ENCODE measurements at regions not wholly inside any gene's neighbourhood (a gene's known extent, or its start where the extent isn't known, plus 50 kb on each side); places are given as distances from the start of the nearest gene placed in this dataset.

DNA sequence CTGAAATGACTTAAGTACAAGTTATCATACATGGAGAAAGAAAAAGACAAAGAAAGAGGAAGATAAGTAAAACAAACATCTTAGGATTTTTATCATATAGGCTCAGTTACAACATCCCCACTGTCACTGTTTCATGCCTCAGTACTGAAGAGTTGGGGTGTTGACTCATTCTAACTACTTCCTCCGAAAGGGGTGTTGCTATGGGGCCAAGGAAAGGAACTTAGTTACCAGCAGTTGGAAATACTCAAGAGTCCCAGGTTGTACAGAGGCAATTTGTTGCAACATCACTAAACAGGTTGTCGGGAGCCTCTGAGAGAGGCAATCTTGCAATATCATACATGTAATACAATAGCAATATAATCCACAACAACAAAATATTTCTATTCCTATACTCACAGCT is 1264.7 kb downstream of the PCDH7 start:
- TF ChIP-seq RAD21 (IDR thresholded peaks at IDR 0.05; ENCODE audit: low read depth) (no peak), EP300 (IDR thresholded peaks at IDR 0.05; ENCODE audit: borderline replicate concordance) (no peak), YY1 (IDR thresholded peaks at IDR 0.05; ENCODE audit: low read depth) (no peak), CEBPB (IDR thresholded peaks at IDR 0.05) (no peak), FOXM1 (IDR thresholded peaks at IDR 0.05; ENCODE audit: borderline replicate concordance, low read depth) (no peak), TAF1 (IDR thresholded peaks at IDR 0.05; ENCODE audit: low read depth) (no peak), ZBTB7A (IDR thresholded peaks at IDR 0.05; ENCODE audit: low read depth) (no peak), NFIC (IDR thresholded peaks at IDR 0.05) (no peak), TEAD4 (IDR thresholded peaks at IDR 0.05) (no peak), EGR1 (IDR thresholded peaks at IDR 0.05) (no peak), CREB1 (IDR thresholded peaks at IDR 0.05; ENCODE audit: low read depth) (no peak), REST (IDR thresholded peaks at IDR 0.05; ENCODE audit: low read depth) (no peak), TCF12 (IDR thresholded peaks at IDR 0.05; ENCODE audit: low read depth) (no peak)
- TF ChIP-seq, protein P1, sequence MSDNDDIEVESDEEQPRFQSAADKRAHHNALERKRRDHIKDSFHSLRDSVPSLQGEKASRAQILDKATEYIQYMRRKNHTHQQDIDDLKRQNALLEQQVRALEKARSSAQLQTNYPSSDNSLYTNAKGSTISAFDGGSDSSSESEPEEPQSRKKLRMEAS (IDR thresholded peaks at IDR 0.05): no peak
- TF ChIP-seq, protein P2, sequence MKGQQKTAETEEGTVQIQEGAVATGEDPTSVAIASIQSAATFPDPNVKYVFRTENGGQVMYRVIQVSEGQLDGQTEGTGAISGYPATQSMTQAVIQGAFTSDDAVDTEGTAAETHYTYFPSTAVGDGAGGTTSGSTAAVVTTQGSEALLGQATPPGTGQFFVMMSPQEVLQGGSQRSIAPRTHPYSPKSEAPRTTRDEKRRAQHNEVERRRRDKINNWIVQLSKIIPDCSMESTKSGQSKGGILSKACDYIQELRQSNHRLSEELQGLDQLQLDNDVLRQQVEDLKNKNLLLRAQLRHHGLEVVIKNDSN (IDR thresholded peaks at IDR 0.05): no peak

GRCh38 chr4:31995943-31996901 is 1276.1 kb downstream of the PCDH7 start:
- TF ChIP-seq NFIC (IDR thresholded peaks at IDR 0.05) (no peak), RAD21 (IDR thresholded peaks at IDR 0.05; ENCODE audit: low read depth) (no peak), TAF1 (IDR thresholded peaks at IDR 0.05; ENCODE audit: low read depth) (no peak), TEAD4 (IDR thresholded peaks at IDR 0.05) (no peak), CEBPB (IDR thresholded peaks at IDR 0.05) (no peak), CREB1 (IDR thresholded peaks at IDR 0.05; ENCODE audit: low read depth) (no peak), EGR1 (IDR thresholded peaks at IDR 0.05) (no peak)
- TF ChIP-seq, protein P1 (IDR thresholded peaks at IDR 0.05): no peak

- TF ChIP-seq FOXM1 (IDR thresholded peaks at IDR 0.05; ENCODE audit: borderline replicate concordance, low read depth): no peak
- TF ChIP-seq CEBPB (IDR thresholded peaks at IDR 0.05): no peak
- TF ChIP-seq, protein P1 (IDR thresholded peaks at IDR 0.05): no peak
- TF ChIP-seq CREB1 (IDR thresholded peaks at IDR 0.05; ENCODE audit: low read depth): no peak
- TF ChIP-seq EP300 (IDR thresholded peaks at IDR 0.05; ENCODE audit: borderline replicate concordance): no peak
- no peak for TF ChIP-seq YY1 (IDR thresholded peaks at IDR 0.05; ENCODE audit: low read depth)
- no peak for TF ChIP-seq RAD21 (IDR thresholded peaks at IDR 0.05; ENCODE audit: low read depth)
- TF ChIP-seq REST (IDR thresholded peaks at IDR 0.05; ENCODE audit: low read depth): no peak
- TF ChIP-seq, protein P2 (IDR thresholded peaks at IDR 0.05): no peak
- no peak for TF ChIP-seq ZBTB7A (IDR thresholded peaks at IDR 0.05; ENCODE audit: low read depth)
- no peak for TF ChIP-seq NFIC (IDR thresholded peaks at IDR 0.05)
- TF ChIP-seq TEAD4 (IDR thresholded peaks at IDR 0.05): no peak
- no peak for TF ChIP-seq TCF12 (IDR thresholded peaks at IDR 0.05; ENCODE audit: low read depth)
- TF ChIP-seq EGR1 (IDR thresholded peaks at IDR 0.05): no peak
- TF ChIP-seq TAF1 (IDR thresholded peaks at IDR 0.05; ENCODE audit: low read depth): no peak
Measured at GRCh38 chr4:31998807-31999206, 1278.6 kb downstream of the PCDH7 start.

DNA sequence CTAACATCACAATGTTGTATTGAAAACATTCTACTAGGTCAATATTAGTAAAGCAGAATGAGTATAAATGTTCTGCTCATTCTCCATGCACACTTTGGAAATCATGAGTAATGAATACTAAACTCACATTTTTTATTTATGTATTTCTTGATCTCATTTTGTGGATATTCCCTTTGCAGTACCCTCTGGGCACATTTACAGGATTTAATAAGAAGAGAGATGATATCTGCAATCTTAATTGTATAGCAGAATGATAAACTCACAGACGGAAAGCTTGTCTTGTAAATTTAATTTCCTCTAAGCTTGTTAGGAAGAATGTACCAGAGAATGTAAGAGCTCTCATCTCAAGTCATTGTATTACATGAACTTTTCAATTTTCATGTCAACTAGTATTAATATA is 1279.7 kb downstream of the PCDH7 start:
- TF ChIP-seq ZBTB7A (IDR thresholded peaks at IDR 0.05; ENCODE audit: low read depth) (no peak), YY1 (IDR thresholded peaks at IDR 0.05; ENCODE audit: low read depth) (no peak), EP300 (IDR thresholded peaks at IDR 0.05; ENCODE audit: borderline replicate concordance) (no peak), NFIC (IDR thresholded peaks at IDR 0.05) (no peak), RAD21 (IDR thresholded peaks at IDR 0.05; ENCODE audit: low read depth) (no peak)

DNA sequence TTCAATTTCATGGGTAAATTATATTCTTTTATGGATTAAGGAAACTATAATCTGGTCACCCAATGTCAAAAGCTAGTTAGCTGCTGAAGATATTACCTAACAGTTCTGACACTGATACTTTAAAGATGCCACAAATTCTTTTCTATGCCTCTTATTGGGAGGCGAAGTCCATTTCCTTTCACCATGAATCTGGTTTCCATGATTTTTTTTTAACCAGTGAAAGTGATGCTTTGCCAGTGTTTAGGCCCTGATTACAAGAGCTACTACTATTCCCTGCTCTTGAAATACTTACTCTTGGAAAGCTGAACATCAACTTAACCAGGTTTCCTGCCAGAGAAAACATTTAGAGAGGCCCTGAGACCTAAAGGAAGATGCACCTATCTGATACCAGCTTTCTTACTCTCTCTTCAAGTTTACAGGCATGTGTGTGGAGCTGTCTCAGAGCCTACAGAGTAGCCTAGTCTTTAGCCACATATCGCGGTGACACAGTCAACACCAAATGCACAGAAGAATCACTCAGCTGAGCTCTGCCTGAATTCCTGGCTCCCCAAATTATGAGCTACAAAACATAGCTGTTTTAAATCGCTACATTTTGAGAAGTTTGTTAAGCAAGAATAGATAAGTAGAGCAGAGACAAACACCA is 1280.8 kb downstream of the PCDH7 start:
- no peak for TF ChIP-seq CEBPB (IDR thresholded peaks at IDR 0.05)
- TF ChIP-seq FOXM1 (IDR thresholded peaks at IDR 0.05; ENCODE audit: borderline replicate concordance, low read depth): no peak
- no peak for TF ChIP-seq TEAD4 (IDR thresholded peaks at IDR 0.05)
- TF ChIP-seq EGR1 (IDR thresholded peaks at IDR 0.05): no peak
- no peak for TF ChIP-seq ZBTB7A (IDR thresholded peaks at IDR 0.05; ENCODE audit: low read depth)
- TF ChIP-seq TAF1 (IDR thresholded peaks at IDR 0.05; ENCODE audit: low read depth): no peak
- no peak for TF ChIP-seq RAD21 (IDR thresholded peaks at IDR 0.05; ENCODE audit: low read depth)
- TF ChIP-seq TCF12 (IDR thresholded peaks at IDR 0.05; ENCODE audit: low read depth): no peak
- TF ChIP-seq, protein P1 (IDR thresholded peaks at IDR 0.05): no peak
- no peak for TF ChIP-seq CREB1 (IDR thresholded peaks at IDR 0.05; ENCODE audit: low read depth)
- TF ChIP-seq, protein P2 (IDR thresholded peaks at IDR 0.05): no peak
- no peak for TF ChIP-seq REST (IDR thresholded peaks at IDR 0.05; ENCODE audit: low read depth)
